Activated T-helper 1 cell treated with anti-CD3 and anti-CD28 coated beads, Interleukin-12 subunit alpha, Interleukin-12 subunit beta, Interleukin-2, Interleukin-4 antibody, amounts not matched to agents 30 ng/mL and 10 ng/mL and 1 ng/mL, durations not matched to agents 14 hours and 24 hours and 36 hours (primary cell): ENCODE measurements at regions not wholly inside any gene's neighbourhood (a gene's known extent, or its start where the extent isn't known, plus 50 kb on each side); places are given as distances from the start of the nearest gene placed in this dataset.

Experiments
- DNase-seq: peaks from one replicate; pipeline ENCODE4 v3.0.0; 2021; ENCODE audit warnings: low spot score
- H3K27ac Mint-ChIP-seq: one replicate; pipeline ENCODE4 v1.8.0; 2021; ENCODE audit warnings: mild to moderate bottlenecking, mixed read lengths
- H3K27me3 Mint-ChIP-seq: one replicate; pipeline ENCODE4 v1.8.0; 2022; ENCODE audit warnings: mild to moderate bottlenecking, moderate library complexity, mixed read lengths; ENCODE audit not compliant: insufficient read depth
- H3K36me3 Mint-ChIP-seq: one replicate; pipeline ENCODE4 v1.8.0; 2021; ENCODE audit warnings: low read depth, mixed read lengths
- H3K4me1 Mint-ChIP-seq: one replicate; pipeline ENCODE4 v1.8.0; 2021; ENCODE audit warnings: low read depth, mixed read lengths
- H3K4me3 Mint-ChIP-seq: one replicate; pipeline ENCODE4 v1.8.0; 2021; ENCODE audit warnings: mild to moderate bottlenecking, moderate library complexity, mixed read lengths
- H3K9me3 Mint-ChIP-seq: one replicate; pipeline ENCODE4 v1.8.0; 2021; ENCODE audit warnings: mixed read lengths
- intact Hi-C: fragments of 100-400 bp; cut with micrococcal nuclease; formaldehyde crosslinking; loops from one replicate; pipeline ENCODE4 v1.15.1; 2024

DNA sequence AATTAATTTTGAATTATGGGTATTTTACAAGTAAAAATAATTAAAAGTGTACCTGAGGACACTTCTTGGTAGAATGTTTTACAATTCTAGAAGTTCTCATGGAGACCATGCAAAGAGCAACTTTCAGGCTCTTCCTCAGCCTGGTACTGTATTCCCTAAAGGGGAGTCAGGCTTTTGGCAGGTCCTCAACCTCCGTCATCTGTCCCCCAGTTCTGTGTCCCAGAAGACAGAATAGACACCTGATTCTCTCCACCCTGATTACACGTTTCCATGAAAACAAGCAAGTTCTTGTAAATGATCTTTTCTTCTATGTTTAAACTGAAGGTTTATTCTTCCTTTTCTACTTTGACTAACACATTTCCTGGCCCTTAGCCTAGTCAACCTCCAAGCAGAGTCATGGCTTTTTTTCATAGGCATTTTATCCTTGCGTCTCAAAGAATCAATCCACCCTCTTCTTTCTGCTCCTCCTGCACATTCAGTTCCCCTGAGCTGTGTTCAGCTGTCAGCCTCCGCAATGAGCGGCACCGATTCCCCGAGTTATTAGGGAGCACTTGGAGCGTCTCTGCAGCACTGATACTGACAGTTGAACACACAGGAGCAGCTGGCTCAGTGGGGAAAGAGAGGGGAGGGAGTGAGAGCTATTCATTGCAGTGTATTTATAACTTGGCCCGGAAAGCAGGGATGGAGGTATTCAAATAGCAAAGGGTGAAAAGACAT lies 1082.4 kb upstream of the MAP3K7 start:
- intact Hi-C loops = no loop called here
- no peaks in the 10 kb centered on the region for H3K36me3 Mint-ChIP-seq
- no peak overlapping the region for H3K4me3 Mint-ChIP-seq
- H3K4me1 Mint-ChIP-seq = no peaks in the 10 kb centered on the region
- H3K27me3 Mint-ChIP-seq = no peaks in the 10 kb centered on the region
- H3K27ac Mint-ChIP-seq = no peak overlapping the region
- H3K9me3 Mint-ChIP-seq = no peaks in the 10 kb centered on the region
- no peak for DNase-seq

DNA sequence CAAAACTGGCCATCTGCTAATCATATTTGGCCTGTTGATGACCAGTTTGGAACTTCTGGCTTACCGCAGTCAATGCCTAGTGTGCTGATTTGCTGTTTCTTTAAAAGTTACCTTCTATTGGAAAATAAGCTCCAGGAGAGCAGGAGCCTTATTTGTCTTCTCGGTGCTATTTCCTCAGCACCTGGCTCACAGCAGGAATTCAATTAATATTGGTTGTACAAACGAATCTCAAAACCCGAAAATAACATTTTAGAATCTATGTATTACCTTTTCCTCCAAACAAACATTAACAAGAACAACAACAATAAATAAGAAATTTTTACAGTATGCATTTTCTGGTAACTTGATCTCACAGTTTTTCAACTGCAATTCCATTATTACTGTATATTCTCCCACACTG lies 1080.7 kb upstream of the MAP3K7 start:
- Mint-ChIP-seq H3K27me3 (no peaks in the 10 kb centered on the region), H3K36me3 (no peaks in the 10 kb centered on the region), H3K9me3 (no peaks in the 10 kb centered on the region), H3K4me3 (no peak overlapping the region), H3K4me1 (no peaks in the 10 kb centered on the region), H3K27ac (no peak overlapping the region)
- no peak for DNase-seq
- intact Hi-C loops = no loop called here

DNA sequence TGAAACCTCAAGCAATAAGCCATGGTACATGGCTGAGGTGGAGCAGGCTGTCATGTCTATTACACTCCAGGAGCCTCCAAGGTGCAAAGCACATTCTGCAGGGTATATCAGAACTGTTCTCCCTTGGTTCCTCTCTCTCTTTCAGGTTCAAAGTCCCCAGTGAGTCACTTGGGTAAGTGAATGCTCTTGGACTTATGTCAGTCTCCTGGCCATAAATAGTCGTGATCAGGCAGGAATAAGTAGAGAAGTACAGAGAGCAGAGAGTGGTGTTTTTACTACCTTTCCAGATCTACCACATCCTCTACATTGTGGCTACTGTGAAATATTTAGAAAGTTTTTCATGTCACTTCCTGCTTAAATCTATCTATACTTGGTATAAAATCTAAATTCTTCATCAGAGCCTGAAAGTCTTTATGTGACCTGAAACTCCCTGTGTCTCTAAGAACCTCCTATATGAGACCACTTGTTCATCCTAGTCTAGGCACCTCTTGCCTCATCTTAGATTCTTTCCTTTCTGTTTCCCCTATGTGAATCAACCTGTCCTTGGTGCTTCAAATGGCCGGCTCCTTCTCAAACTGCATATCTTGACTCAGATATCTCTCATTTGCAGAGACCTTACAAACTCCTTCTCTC lies 1077.6 kb upstream of the MAP3K7 start:
- Mint-ChIP-seq H3K27ac (no peak overlapping the region), H3K36me3 (no peaks in the 10 kb centered on the region), H3K27me3 (no peaks in the 10 kb centered on the region), H3K4me3 (no peak overlapping the region), H3K9me3 (no peaks in the 10 kb centered on the region), H3K4me1 (no peaks in the 10 kb centered on the region)
- intact Hi-C loops = no loop called here
- DNase-seq = no peak

DNA sequence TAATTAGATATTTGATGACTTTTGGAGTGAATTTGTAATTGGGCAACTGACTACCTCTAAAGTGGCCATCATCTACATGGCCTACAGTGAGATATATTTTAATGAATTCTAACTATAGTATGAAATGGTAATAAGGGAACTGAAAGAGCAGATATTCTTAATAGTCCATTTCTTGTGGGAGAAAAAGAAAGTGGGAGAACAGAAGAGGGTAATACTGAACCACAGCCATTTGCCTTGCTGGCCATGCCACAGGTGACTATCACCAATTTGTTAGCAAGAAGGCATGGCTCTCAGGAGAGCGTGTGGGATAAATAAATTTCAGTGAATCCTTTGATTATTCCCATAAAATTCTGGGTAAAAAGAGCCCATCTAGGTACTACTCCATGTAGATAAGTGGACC lies 1074.0 kb upstream of the MAP3K7 start:
- no peak for DNase-seq
- Mint-ChIP-seq H3K36me3 (no peaks in the 10 kb centered on the region), H3K4me1 (no peaks in the 10 kb centered on the region), H3K4me3 (no peak overlapping the region), H3K27me3 (no peaks in the 10 kb centered on the region), H3K27ac (no peak overlapping the region), H3K9me3 (no peaks in the 10 kb centered on the region)
- intact Hi-C loops = no loop called here

DNA sequence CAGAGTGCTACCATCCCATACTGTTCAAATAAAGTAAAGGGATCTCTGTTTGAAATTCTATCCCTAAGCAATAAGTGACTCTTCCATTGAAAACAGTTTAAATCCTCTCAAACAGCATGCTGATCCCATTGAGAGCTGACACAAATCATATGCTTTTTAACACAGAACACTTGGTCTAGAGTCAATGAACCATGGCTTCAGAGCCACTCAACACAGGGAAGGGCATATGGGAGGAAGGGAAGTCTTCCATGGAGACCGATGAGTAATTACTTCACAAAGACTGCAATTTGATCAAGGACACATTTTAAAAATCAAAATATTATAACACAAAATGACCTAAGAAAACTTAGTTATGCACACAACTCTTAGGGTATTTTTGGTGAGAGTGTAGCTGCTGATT lies 1073.0 kb upstream of the MAP3K7 start:
- DNase-seq = no peak
- no peaks in the 10 kb centered on the region for H3K9me3 Mint-ChIP-seq
- H3K27ac Mint-ChIP-seq = no peak overlapping the region

DNA sequence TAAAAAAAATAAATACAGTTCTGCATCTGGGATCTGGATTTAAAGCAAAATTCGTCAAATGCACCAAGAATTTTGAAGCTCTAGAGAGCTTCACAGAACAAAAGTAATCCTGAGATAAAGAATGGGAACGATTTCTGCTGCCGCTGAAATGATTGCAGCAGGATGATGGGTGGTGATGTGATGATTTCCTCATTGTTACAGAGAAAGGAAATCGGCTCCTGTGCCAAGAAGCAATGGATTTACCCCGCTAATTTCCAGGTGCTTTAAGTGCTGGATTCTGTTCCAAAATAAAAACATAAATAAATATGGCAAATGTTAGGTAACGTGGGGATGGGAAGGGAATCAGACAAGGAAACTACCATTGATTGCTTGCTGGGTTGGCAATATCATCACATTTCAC lies 1067.9 kb upstream of the MAP3K7 start:
- H3K4me1 Mint-ChIP-seq = no peaks in the 10 kb centered on the region
- no peak overlapping the region for H3K4me3 Mint-ChIP-seq
- no peaks in the 10 kb centered on the region for H3K36me3 Mint-ChIP-seq
- H3K27ac Mint-ChIP-seq = no peak overlapping the region
- H3K9me3 Mint-ChIP-seq = no peaks in the 10 kb centered on the region
- DNase-seq = no peak
- intact Hi-C loops = no loop called here
- no peaks in the 10 kb centered on the region for H3K27me3 Mint-ChIP-seq

More for the DNA sequence above, 1073.0 kb upstream of the MAP3K7 start:
- Mint-ChIP-seq H3K36me3 (no peaks in the 10 kb centered on the region), H3K27me3 (no peaks in the 10 kb centered on the region), H3K4me1 (no peaks in the 10 kb centered on the region), H3K4me3 (no peak overlapping the region)
- intact Hi-C loops = no loop called here

DNA sequence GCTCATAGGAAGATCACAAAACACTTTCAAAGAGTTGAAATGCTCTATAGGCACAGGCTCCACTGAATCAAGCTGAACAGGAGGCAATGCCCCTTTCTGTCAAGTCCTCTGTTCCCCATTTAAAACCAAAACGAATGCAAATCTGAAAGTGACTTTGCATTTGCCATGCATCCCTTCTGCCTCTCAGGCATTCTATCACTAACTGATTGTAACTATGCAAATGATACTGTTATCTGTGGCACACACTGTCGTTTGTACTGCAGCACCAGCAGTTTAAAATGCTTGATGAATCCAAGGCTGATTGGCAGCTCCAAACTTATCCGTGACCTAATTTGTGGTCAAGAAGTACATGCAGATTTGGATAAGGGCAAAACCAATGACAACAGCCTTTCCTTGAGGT lies 1067.5 kb upstream of the MAP3K7 start:
- DNase-seq = no peak
- Mint-ChIP-seq H3K27ac (no peak overlapping the region), H3K27me3 (no peaks in the 10 kb centered on the region), H3K4me1 (no peaks in the 10 kb centered on the region), H3K9me3 (no peaks in the 10 kb centered on the region), H3K4me3 (no peak overlapping the region), H3K36me3 (no peaks in the 10 kb centered on the region)
- intact Hi-C loops = no loop called here

DNA sequence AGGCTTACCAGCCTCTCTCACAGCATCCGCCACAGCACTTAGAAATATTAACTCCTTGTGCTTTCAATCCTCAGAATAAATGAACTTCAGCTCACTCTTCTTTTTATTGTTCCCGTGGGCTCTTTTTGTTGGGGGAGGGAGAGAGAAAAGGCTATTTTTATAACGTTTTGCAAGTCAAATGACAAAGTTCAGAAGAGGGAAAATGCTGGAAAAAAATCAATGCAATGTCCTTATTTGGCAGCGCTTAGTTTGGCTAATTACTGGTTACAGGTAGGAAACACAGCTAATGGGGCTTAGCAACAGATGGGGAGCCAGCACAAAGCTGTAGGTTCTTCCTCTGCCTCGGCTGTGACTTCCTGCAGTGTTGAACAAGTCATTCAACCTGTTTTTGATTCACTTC lies 1067.0 kb upstream of the MAP3K7 start:
- no peak for DNase-seq
- no peak overlapping the region for H3K4me3 Mint-ChIP-seq
- H3K4me1 Mint-ChIP-seq = no peaks in the 10 kb centered on the region
- H3K36me3 Mint-ChIP-seq = no peaks in the 10 kb centered on the region
- H3K27me3 Mint-ChIP-seq = no peaks in the 10 kb centered on the region
- intact Hi-C loops = no loop called here
- no peaks in the 10 kb centered on the region for H3K9me3 Mint-ChIP-seq
- no peak overlapping the region for H3K27ac Mint-ChIP-seq

DNA sequence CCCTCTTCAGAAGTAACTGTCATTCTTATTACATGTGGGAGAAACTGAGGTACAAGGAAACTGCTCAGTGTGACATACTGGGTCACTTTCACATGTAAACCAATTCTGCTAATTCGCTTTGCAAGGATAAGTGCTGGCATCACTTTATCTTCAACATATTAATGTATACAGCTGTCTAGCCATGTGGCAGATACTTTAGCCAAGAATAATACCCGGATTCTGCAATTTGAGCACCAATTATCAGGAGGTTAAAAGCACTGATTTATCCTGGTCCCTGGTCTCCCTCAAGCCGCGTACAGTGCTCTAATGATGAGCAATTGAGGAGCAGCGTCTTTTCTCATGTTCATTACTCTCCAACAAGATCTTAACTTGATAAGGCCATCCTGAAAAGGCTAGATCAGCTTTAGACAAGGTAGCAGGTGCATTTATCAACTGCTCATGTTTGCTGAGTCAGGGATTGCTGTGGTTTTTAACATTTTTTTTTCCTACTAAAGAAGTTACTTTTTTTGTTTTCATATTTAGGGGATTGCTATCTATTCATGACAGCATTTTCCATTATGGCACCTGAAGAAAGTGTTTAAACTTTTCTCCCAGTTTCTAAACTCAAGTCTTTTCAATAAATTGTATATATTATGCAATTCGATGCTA lies 1066.3 kb upstream of the MAP3K7 start:
- Mint-ChIP-seq H3K9me3 (no peaks in the 10 kb centered on the region), H3K36me3 (no peaks in the 10 kb centered on the region), H3K27me3 (no peaks in the 10 kb centered on the region), H3K4me1 (no peaks in the 10 kb centered on the region), H3K27ac (no peak overlapping the region), H3K4me3 (no peak overlapping the region)
- DNase-seq = no peak
- intact Hi-C loops = no loop called here

DNA sequence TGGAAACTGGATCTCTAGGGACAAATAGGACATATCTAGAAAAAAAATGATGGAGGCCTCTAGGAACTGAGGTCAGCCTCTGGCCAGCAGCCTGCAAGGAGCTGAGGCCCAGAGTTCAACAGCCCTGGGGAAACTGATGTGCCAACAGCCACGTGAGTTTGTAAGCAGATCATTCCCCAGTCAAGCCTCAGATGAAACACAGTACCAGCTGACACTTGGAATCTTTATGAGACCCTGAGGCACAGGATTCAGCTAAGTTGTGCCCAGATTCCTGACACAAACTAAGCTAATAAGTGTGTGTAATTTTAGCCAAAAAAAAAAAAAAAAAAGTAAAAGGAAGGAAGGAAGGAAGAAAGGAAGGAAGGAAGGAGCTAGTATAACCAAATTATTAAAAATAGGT lies 1059.8 kb upstream of the MAP3K7 start:
- DNase-seq = no peak
- Mint-ChIP-seq H3K27ac (no peak overlapping the region), H3K27me3 (no peaks in the 10 kb centered on the region), H3K4me3 (no peak overlapping the region), H3K4me1 (no peaks in the 10 kb centered on the region), H3K36me3 (no peaks in the 10 kb centered on the region), H3K9me3 (no peaks in the 10 kb centered on the region)
- intact Hi-C loops = no loop called here

DNA sequence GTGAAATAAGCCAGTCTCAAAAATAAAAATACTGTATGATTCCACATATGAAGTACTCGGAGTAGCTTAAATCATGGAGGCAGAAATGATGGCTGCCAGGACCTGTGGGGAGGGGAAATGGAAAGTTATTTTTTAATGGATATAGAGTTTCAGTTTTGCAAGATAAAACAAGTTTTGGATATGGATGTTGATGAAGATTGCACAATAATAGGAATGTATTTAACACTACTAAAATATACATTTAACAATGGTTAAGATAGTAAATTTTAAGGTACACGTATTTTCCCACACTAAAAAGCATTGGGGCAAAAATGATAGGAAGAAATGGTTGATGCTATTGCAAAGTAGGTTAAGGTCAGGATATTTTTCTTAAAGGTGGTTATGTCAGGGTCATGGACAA lies 1058.9 kb upstream of the MAP3K7 start:
- no peaks in the 10 kb centered on the region for H3K4me1 Mint-ChIP-seq
- no peaks in the 10 kb centered on the region for H3K36me3 Mint-ChIP-seq
- DNase-seq = no peak
- H3K9me3 Mint-ChIP-seq = no peaks in the 10 kb centered on the region
- intact Hi-C loops = no loop called here
- no peak overlapping the region for H3K27ac Mint-ChIP-seq
- H3K4me3 Mint-ChIP-seq = no peak overlapping the region
- H3K27me3 Mint-ChIP-seq = no peaks in the 10 kb centered on the region

DNA sequence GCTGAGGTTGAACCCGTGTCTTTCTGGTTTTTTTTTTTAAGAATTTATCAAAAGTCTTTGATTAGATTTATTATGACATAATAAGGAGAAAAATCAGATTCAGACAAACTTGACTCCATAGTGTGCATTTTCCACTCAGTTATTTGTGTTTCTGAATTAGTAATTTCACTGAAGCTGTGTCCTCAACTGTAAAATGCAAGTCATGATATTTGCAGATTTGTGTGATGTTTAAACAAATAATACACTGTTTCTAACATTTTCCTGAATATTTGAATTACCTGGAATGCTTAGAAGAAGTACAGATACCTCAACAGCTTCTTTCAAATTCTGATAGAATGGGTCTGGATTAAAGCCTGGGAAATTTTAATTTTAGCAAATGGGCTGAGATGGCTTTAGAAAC lies 1050.3 kb upstream of the MAP3K7 start:
- intact Hi-C loops = no loop called here
- H3K4me1 Mint-ChIP-seq = no peaks in the 10 kb centered on the region
- H3K9me3 Mint-ChIP-seq = no peaks in the 10 kb centered on the region
- H3K27me3 Mint-ChIP-seq = no peaks in the 10 kb centered on the region
- H3K4me3 Mint-ChIP-seq = no peak overlapping the region
- no peaks in the 10 kb centered on the region for H3K36me3 Mint-ChIP-seq
- DNase-seq = no peak
- no peak overlapping the region for H3K27ac Mint-ChIP-seq

DNA sequence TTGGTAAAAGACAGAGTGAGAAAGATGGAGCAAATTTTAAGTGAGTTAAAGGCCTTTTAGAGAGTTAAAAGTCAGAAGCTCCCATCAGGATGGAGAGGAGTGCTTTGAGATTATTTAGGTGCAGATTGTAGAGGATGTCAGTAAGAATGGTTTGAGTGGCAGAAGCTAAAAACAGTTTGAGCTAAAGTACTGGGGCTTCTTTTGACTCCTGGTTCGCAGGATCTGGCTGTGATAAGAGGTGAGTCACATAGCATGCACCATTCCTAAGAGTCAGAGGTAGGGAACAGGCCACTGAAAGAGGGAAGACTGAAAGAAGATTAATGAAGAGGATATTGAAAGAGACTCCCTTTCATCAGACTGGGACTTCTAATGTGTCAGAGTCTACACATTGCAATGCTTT lies 1047.9 kb upstream of the MAP3K7 start:
- no peak overlapping the region for H3K4me3 Mint-ChIP-seq
- no peaks in the 10 kb centered on the region for H3K27me3 Mint-ChIP-seq
- no peak for DNase-seq
- no peaks in the 10 kb centered on the region for H3K9me3 Mint-ChIP-seq
- no peak overlapping the region for H3K27ac Mint-ChIP-seq
- H3K4me1 Mint-ChIP-seq = no peaks in the 10 kb centered on the region
- H3K36me3 Mint-ChIP-seq = no peaks in the 10 kb centered on the region
- intact Hi-C loops = no loop called here
